SK-N-MC (cell line): ENCODE measurements at regions not wholly inside any gene's neighbourhood (a gene's known extent, or its start where the extent isn't known, plus 50 kb on each side); places are given as distances from the start of the nearest gene placed in this dataset.

Source experiments
- EZH2 ChIP-seq: fragments of 200-600 bp; sonication (generic); IDR thresholded peaks from one replicate; pipeline ENCODE4 v1.6.1; 2017; ENCODE audit warnings: antibody characterized with exemption
- FOXP2 ChIP-seq: optimal IDR thresholded peaks from 2 replicates; pipeline ENCODE3; 2011; ENCODE audit warnings: mild to moderate bottlenecking, moderate library complexity; ENCODE audit not compliant: insufficient read depth; ENCODE audit errors: extremely low read length, control extremely low read depth
- POLR2AphosphoS5 ChIP-seq: IDR thresholded peaks from 2 replicates; pipeline ENCODE4 v1.6.1; 2012; ENCODE audit warnings: mild to moderate bottlenecking, low read depth, low read length, borderline replicate concordance

DNA sequence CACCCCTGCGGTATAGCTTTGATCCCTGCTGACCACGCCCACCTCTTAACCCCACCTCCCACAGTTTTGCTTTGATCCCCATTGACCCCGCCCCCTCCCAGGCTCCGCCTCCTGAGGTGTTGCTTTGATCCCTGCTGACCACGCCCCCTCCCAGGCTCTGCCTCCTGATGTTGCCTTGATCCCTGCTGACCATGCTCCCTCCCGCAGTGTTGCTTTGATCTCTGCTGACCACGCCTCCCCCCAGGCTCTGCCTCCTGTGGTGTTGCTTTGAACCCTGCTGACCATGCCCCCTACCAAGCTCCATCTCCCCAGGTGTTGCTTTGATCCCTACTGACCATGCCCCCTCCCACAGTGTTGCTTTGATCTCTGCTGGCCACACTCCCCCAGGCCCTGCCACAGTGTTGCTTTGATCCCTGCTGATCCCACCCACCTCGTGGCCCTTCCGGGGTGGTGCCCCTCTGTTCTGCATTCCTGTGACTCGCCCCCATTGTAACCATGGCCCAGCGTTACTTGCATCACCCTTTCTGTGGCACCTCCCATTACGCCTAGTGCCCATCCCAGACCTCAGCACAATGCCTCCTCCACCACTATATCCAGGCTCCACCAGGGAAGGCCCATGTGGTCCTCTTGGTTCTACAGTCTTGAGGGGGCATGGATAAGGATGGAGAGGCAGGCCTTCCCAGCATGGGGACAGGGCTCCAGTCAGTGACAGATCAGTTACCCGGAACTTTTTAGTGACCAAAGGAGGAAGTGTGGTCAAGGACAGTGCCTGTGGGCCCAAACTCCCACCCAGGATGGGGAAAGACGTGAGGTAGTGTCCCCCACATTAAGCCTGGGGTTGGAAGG is 70.8 kb downstream of the ADRA2C start:
- no peak for TF ChIP-seq EZH2
- TF ChIP-seq POLR2AphosphoS5 = no peak
- no peak for TF ChIP-seq FOXP2
